CD4-positive, alpha-beta T cell treated with Interleukin-10 for 1 hour (primary cell): ENCODE measurements at regions not wholly inside any gene's neighbourhood (a gene's known extent, or its start where the extent isn't known, plus 50 kb on each side); places are given as distances from the start of the nearest gene placed in this dataset.
"Not testable (repeated sequence)": the region's sequence is repeated elsewhere in the genome, so short reads cannot be mapped to it uniquely, and the experiment has no call there.

Experiments used
- DNase-seq: peaks from one replicate; pipeline ENCODE4 v3.0.0-alpha.2; 2020

GRCh38 chr3:152891678-152892077, 56.7 kb downstream of the P2RY1 start:
- no peak for DNase-seq

DNA sequence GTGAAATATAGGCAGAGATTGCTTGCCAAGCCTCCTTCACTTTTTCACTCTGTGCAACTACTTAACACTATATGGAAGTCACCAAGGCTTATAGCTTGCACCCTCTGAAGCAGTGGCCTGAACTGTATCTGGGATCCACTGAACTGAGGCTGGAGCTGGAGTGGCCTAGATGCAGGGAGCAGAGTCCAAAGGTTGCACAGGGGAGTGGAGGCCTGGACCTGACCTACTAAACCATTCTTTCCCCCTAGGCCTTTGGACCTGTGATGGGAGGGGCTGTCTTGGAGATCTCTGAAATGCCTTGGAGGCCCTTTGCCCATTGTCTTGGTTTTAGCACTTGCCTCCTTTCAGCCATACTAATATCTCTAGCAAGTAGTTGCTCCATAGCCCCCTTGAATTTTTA, 57.5 kb downstream of the P2RY1 start:
- DNase-seq = no peak

GRCh38 chr3:152893647-152894046, 58.7 kb downstream of the P2RY1 start:
- DNase-seq = no peak

DNA sequence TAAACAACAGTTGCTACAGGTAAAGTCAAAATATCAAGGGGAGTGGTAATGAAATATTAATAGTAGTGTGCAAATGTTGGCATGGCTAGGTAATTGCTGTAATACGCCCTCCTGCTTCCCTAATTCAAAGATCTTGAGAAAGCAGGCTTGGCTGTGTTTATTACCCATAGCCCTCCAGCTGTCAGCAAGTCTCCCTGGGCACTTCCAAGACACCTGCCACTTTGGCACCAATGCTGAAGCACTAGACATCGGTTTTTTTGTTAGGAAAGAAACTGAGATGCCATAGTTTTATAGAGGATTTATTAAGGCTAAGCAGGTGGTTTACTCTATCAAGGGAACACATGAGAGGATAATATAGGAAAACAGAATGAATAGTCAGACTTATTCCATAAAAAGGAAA, 64.4 kb downstream of the P2RY1 start:
- DNase-seq = no peak

DNA sequence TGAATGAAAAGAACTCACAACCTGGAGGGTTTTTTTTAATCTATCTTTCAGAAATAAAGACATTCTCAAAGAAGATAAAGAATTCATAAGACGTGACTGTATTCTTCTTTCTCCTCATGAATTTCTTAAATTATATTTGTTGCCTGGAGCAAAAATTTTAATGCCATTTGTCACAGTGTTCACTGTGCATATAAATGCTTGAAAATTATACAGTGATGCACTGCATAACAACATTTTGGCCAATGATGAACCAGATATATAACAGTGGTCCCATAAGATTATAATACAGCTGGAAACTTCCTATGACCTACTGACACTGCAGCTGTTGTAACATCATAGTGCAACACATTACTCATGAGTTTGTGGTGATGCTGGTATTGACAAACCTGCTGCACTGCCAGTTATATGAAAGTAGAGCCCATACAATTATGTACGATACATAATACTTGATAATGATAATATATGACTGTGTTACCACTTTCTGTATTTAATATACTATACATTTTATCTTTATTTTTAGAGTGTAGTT, 67.3 kb downstream of the P2RY1 start:
- no peak for DNase-seq

DNA sequence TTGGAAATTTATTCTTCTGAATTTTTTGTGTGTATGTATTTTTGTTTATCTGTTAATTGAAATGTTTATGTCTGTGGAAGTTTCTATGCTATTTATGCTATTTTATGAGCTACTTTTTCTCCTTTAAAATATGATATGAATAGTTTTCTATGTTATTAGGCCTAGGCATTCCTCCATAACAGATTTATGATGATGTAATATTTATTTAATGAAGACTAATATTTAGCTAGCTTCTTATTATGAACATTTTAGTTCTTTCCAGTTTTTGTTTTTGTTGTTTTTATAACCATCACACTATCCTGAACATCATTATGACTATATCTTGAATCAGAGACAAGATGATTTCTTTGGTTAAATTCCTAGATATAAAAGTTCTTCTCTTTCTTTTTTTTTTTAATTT, 70.7 kb downstream of the P2RY1 start:
- DNase-seq = no peak

DNA sequence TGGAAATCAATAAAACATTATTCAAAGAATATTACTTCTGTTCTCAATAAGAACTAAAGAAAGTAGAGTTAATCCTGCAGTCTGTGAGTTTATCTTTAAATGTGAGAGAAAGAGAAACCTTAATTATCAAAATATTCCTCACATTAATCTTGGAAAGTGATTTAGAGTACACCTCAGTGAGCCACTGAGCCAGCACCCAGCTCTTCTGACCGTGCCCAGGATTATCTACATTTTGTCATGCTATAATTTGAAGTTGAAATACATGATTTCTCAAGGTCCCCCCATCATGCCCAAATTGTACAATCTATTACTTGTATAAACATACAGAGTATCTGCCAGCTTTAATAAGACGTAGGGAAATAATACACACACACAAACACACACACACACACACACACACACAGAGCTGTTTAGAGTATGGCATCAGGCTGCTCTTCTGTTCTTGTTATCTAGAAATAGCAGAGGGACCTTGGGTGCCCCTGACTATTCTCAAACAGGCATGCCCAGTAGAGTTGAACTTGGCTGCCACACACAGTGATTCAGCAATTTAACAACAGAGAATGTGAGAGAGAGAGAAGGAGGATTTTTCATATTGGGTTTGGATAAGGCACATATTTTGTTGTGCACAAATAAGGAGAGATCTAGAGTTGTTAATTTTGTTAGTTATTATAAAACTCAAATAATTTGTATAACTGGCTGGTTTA, 74.4 kb downstream of the P2RY1 start:
- no peak for DNase-seq

- no peak for DNase-seq
Measured at GRCh38 chr3:152910211-152910610, 75.3 kb downstream of the P2RY1 start.

- no peak for DNase-seq
Measured at GRCh38 chr3:152910966-152911365, 76.0 kb downstream of the P2RY1 start.

DNA sequence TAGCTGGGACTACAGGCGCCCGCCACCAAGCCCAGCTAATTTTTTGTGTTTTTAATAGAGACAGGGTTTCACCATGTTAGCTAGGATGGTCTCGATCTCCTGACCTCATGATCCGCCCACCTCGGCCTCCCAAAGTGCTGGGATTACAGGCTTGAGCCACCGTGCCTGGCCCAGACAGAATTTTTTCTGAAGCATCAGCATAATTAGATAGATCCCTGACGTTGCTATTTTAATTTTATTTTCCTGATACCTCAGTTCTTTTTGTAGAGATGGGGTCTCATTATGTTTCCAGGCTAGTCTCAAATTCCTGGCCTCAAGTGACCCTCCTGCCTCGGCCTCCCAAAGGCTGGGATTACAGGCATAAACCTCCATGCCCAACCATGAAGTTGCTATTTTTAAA, 79.8 kb downstream of the P2RY1 start:
- DNase-seq = not testable (repeated sequence)

- no peak for DNase-seq
Measured at GRCh38 chr3:152915695-152916094, 80.8 kb downstream of the P2RY1 start.

DNA sequence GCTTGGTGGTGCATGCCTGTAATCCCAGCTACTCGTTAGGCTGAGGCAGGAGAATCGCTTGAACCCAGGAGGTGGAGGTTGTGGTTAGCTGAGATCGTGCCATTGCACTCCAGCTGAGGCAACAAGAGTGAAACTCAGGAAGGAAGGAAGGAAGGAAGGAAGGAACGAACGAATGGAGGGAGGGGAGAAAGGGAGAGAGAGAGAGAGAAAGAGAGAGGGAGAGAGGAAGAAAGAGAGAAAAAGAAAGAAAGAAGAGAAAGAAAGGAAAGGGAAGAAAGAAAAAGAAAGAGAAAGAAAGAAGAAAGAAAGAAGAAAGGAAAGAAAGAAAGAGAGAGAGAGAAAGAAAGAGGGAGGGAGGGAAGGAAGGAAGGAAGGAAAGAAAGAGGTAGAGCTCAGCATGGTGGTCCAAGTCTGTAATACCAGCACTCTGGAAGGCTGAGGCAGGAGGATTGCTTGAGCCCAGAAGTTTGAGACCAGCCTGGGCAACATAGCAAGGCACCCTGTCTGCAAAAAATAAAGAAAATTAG, 81.9 kb downstream of the P2RY1 start:
- DNase-seq = no peak

DNA sequence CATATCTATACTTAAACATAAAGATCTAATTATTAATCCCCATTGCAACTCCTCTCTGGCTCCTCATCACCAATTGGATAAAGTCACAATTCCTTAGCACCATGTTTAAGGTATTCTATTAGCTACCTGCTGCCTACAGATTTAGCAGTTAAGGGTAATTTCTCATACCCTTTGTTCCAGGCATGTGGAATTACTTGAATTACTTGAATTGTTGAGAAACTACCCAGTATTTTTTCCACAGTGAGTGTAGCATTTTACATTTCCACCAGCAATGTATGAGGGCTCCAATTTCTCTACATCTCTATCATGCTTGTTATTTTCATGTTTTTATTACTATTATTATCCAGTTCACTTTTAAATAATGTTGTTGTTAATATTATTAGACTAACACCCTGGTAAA, 86.4 kb downstream of the P2RY1 start:
- no peak for DNase-seq

DNA sequence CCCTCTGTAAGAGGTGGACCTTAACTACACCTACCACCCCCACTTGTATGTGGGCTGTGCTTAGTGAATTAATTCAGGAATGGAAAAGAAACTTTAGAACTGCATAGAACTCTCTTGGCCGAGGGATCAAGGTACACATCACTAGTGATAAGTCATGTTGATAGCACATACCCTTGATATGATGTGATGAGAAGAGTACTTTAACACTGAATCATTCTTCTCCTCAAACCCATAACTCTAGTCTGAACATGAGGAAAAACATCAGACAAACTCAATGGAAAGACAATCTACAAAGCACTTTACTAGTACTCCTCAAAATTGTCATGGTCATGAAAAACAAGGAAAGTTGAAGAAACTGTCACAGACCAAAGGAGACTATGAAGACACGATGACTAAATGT, 87.6 kb downstream of the P2RY1 start:
- DNase-seq = no peak

DNA sequence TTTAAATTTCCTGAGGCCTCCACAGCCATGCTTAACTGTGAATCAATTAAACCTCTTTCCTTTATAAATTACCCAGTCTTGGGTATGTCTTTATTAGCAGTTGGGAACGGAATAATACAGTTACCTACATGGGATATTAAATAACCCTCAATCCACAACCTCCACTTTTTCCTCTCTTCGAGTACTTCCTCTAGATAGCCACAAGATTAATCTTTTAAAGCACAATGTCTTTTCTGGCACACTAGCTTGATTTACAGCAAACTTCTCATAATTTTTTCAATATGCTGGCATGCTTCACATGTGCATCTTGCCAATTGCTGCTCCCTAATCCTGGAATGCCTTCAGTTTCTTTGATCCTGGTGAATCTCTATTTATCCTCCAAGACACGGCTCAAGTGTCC, 92.2 kb downstream of the P2RY1 start:
- no peak for DNase-seq

- DNase-seq = no peak
Measured at GRCh38 chr3:152930516-152930915, 95.6 kb downstream of the P2RY1 start.

- no peak for DNase-seq
Measured at GRCh38 chr3:152937234-152937633, 102.3 kb downstream of the P2RY1 start.

DNA sequence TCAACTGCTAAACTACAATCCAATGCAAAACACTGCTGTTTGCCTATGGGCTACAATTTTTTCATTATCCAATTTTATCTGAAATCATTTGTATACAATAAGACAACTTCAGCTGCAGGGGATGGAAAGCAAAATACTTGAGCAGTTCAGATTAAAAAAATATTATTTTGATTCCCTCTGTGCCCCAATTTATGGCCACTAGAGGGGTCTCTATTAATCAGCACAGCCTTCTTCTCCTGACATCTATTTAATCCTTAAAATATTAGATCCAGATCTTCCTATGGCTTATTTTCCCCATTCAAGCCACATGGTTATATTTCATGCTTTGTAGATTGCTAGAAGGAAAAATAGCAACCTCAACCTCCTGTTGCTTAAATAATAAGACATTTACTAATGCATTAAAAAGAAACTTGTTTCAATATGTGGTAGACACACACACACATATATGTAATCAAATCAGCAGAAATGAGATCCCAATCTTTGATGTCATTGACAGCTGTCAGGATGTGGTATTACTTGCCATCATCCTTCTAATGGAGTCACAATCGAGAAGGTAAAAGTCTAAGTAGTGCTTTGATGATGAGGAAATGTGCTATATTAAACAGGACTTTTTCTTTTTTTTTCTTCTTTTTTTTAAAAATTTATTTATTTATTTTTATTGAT, 104.2 kb downstream of the P2RY1 start:
- no peak for DNase-seq

DNA sequence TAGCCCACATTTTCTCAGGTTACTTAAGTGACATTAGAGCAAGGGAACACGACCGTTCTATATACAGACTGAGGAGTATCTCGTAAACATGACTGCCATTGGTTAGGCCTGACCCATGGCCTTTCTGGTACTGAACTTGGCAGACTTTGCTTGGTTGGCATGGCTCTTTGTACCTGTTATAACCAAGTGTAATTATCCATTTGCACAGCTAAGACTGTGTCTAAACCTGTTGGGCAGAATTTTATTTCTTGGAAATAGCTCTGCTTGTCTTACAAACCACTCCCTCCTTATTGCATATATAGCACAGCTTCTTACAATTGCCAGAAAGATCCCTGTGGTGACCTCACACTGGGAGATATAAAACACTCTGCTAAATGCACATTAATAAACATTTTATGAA, 106.9 kb downstream of the P2RY1 start:
- no peak for DNase-seq

- no peak for DNase-seq
Measured at GRCh38 chr3:152942366-152942765, 107.4 kb downstream of the P2RY1 start.

DNA sequence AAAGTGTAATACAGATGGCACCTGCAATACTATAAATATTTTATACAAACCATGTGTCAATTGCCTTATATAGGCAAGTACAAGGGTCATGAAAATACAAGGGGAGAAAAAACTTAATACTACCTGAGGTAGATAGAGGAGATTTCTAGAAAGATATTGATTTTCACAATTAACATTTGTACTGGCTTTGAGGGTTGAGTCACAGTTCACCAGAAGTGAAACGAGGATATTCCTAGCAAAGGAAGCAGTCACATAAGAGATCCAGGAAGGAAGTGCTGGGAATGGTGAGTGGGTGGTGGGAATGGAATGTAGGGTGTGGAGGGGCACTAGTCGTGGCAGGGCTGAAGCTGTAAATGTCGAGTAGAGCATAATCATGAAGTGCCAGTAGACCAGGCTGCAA, 108.7 kb downstream of the P2RY1 start:
- no peak for DNase-seq

GRCh38 chr3:152944671-152945070, 109.7 kb downstream of the P2RY1 start:
- no peak for DNase-seq

GRCh38 chr3:152945556-152945955, 110.6 kb downstream of the P2RY1 start:
- DNase-seq = no peak

- no peak for DNase-seq
Measured at GRCh38 chr3:152957491-152957890, 122.6 kb downstream of the P2RY1 start.
